ENCODE measurements at regions not wholly inside any gene's neighbourhood (a gene's known extent, or its start where the extent isn't known, plus 50 kb on each side); places are given as distances from the start of the nearest gene placed in this dataset.

DNA sequence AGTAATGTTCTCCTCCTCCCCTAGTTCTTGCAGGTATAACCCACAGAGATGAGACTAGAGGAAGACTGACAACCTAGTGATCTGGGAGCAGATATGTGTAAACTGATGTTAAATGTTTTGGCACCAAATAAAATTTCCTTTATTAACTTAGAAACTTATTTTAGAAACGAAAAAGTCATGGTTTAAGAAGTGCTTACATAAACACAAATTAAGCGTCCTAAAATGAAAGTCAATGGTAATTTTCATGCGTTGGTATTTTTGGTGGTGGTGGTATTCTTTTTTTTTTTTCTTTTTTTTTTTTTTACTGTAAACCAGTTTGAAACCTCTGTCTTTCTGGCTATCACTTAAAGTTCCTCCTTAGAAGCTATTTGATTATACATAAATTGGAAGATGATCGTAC, 1438.1 kb upstream of the TENM3 start:
- no peak for DNase-seq

DNA sequence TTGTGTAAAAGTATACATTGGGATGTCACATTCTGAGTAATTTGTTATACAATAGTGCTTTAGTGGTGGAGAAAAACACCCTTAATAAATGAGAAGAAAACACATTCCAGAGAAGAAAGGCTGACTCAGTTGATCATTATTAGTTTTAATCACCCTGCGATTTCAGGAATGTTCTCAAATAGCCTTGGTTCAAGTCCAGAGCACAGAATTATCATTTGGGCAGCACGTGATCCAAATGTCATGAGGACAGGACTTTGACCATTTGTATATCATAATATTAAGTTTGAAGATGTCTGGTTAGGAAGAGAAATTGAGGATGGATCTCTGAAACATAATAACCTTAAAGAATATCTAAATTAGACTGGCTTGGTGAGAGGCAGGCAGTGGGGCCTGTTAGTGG, 1434.3 kb upstream of the TENM3 start:
- DNase-seq: no peak

DNA sequence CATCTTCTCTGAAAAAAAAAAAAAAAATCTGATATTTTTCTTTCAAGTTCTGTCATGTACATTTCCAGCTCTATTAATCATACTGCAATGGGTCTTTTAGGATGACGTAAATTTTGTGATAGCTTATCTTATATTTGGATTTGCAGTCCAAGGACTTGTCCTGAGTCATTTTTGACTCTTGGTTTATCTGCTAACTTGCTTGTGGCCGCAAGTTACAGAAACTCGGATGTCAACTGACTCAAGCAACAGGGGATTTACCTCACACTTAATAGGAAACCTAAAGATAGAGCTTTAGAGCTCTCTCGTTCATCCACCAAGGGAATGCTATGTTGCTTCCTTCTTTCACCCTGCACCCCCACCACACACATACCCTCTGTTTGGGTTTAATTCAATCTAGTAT, 1433.8 kb upstream of the TENM3 start:
- no peak for DNase-seq

DNA sequence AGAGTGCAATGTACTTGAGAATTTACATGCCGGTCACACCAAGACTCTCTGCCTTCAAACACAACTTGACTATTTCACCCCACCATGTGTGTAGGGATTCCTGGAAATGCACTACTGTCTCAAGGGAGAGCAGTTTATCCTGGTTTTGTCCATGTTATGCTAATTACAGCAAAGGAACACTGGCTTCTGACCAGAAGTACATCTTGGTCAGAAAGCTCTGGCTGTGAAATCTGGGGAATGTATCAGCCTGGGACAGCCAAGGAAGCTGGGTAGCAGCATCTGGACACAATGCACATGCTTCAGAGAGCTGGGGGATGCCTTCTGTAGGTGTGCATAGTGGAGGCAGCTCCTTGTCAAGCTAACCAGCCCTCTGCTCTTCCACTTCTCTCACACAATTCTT, 1432.6 kb upstream of the TENM3 start:
- no peak for DNase-seq

DNA sequence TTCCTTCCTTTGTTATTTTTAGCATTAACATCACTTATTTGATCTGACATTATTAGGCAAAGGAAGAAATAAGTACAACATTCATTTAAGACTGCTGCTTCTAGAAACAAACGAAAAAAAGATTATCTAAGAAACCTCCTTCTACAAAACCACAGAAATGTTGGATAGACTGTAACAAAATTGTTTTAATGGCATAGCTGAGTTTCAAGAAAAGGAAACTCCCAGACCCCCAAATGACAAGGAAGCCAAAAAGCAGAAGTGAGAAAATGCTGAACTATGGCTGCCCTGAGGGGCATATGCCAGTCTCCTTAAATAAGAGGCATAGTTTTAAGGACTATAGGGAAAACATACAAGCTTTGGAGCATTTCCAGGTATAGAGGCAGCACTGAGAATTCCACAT, 1431.6 kb upstream of the TENM3 start:
- no peak for DNase-seq

DNA sequence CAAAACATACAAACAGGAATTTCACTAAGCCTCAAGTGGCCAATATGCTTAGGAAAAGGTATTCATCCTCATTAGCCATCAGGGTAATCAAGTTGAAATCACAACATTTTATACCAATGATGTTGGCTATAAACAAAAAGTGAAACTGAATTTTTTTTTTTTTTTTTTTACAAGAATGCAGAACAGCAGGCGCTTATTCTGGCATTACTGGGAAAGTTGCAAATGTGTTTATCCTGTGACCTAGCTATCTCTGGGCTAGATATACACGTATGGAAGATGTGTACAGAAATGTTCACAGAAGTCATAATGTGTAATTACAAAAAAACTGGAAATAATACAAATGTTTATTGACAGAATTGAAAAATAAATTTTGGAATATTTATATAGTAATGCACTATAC, 1430.4 kb upstream of the TENM3 start:
- no peak for DNase-seq

DNA sequence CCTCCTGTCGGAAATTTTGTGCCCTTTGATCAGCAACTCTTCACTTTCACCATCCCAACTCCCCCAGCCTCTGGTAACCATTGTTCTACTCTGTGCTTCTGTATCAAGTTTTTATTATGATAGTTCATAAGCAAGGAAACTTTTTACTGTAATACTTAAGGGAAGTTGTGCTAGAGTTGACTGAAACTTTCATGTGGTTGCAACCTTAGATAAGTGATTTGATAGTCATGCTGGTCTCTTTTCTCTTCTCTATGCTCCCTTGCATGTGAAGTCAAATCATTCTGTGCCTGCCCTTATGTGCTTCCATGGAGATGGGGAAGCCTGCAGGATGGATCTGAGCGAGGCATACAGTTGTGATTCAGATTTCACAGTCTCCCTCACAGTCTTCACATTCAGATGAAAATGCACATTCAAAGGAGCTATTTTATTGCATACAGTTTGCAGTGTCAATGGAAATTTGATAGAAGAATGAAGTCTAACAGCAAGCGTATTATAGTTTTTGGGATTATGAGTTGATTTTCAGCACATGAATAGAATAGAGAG, 1428.3 kb upstream of the TENM3 start:
- DNase-seq: no peak

DNA sequence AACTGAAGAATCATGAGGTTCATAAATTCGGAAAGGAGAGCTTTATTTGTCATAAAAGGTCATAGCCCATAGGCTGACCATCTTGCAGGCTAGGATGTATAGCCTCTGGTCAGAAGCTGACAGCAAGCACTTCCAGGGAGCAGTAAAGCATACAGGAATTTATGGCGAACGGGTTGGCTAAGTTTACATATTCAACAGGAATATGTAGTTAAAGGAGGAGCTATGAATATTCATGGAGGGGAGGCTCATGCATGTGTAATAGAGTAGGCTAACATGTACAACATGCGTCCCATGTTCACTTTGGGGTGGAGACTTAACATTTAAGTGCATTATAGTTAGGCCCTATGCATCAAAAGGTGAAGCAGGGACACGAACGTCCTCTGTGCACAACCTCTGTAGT, 1425.7 kb upstream of the TENM3 start:
- DNase-seq: no peak

DNA sequence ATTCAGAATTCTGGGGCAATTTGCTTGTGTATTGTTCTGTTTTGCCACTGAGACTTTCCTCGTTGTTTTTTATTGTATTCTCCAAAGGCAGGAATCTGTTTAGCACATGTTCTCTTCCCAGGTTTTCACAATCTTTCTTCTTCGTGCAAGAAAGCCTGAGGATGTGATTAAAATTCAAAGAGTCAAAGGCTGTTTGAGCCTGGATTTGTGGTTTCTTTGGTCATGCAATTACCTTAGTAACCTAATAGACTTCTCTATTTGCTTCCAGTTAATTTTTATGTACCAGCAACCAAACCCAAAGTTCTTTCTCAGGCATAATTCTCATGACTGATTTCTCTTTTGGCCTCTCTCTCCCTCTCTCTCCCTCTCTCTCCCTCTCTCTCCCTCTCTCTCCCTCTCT, 1420.1 kb upstream of the TENM3 start:
- DNase-seq: no peak

DNA sequence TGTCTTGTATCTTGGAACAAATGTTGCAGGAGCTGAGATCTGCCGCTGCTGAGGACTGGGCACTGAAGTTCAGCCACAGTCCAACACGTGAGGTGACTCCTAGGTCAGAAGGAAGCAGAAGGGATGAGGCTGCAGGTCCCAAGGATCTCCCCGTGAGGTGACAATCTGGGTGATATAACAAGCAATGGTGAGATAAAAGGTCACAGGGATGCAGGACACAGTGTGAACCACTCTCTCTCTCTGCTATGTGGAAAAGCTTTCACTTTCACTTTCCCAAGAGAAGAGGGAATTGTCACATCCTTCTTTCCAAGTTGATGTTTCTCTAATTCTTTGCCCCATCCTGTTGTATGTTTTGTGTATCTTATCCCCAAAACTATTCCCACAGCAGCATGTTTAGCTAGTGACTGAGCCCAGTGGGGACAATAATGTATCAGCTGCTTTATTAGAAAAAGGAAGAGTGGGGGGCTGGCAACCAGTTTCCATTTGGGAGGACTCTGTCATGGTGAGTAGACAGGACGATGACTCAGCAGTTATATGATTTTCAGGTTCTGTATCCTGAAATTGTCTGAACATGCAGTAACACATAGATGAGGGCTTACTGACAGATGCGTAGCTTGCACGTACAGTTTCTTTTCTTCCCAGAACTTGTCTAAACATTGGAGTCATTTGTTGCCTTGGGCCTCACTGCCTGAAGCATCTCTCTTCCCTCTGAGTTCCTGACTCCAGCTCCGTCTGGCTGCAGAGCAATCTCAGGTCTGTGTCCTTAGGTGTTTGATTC, 1415.8 kb upstream of the TENM3 start:
- no peak for DNase-seq

DNA sequence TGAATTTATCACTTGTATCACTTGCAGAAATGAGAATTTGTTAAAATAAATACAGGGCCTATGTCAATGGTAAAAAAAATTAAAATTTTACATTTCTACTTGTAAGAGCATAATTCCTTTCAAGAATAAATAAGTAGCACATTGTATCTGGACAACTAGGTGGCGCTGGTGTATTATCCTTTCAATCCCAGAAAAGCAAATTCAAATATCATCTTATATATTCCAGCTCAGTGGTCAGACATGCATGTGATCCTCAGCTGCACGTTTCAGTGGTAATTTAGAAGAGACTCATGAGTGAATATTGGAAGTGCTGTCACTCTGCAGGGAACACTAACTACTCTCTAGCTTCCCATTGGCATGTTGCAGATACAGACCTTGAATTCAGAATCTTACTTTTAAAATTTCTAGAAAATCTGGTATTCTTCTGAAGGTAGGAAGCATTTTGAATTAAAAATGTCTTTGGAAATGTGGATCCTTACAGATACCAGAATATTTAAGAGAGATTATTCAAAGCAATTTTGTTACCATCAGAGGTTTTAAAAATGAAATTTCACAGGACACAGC, 1414.7 kb upstream of the TENM3 start:
- no peak for DNase-seq

DNA sequence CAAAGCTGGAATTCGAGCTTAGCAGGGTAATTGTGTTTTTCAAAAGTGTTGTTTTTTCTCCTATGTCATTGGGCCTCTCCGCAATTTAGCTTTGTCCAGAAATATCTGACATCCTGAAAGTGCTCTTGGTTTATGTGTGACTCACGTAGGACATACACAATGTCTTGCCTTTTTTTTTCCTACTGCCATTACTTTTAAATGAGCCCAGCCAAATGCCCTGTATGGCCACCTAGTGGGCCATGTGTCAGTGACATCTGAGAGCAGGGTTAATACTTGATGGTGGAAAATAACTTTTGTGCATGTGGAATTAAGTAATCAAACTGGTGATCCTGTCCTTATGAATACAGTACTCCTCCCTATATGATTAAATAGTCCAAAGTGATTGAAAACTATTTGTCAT, 1411.1 kb upstream of the TENM3 start:
- no peak for DNase-seq

DNA sequence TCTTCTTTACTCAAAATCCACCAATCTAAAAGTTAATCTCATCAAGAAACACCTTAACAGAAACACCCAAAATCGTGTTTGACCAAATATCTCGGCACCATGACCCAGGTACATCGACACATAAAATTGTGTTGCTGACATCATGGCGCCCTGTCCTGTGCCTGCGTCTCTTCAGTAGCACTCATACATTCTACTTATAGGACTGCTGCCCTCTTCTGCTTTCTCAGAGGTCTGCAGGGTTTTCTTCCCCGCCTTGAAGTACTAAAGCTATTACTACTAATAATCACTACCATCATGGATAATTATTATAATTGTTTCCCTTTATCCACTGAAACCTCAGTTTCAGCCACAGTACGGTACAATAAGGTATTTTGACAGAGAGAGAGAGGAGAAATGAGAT, 1403.1 kb upstream of the TENM3 start:
- DNase-seq: no peak

DNA sequence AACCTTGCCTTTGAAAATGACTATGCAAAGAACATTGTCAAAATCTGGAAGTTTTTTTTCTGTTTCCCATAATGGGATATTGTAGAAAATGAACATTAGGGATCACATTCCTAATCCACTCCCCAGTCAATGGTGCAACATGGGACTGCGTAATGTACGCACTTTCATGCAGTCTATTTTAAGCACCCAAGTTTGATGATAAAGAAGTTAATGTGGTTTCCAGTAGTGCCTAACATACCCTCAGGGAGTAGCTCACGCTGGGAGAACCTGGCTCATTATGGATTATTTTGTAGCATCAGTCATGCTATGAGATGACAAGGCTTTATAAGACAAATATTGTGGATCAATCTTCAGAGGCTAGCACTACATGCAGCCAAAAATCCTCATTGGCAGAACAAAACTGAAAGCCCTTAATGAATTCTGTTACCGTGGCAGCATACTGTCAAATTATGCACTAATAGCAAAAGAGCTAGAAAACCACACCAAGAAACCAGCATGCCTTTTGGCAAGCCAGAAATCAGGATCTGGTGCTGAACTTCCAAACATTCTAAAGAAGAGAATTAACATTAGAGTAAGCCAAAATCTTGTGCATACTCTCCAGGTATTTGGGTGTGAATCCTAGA, 1392.8 kb upstream of the TENM3 start:
- no peak for DNase-seq

DNA sequence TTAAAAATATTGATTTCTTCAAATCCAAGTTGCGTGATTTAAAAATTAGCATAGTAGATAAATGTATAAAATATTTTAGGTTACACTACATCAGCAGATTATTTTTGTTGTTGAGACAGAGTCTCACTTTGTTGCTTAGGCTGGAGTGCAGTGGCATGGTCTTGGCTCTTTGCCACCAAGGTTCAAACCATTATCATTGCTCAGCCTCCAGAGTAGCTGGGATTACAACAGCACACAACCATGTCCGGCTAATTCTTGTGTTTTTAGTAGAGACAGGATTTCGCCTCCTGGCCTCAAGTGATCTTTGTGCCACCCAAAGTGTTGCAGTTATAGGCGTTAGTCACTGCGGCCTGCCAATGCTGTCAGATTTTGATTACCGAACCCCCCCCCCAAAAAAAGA, 1390.5 kb upstream of the TENM3 start:
- DNase-seq: no peak

DNA sequence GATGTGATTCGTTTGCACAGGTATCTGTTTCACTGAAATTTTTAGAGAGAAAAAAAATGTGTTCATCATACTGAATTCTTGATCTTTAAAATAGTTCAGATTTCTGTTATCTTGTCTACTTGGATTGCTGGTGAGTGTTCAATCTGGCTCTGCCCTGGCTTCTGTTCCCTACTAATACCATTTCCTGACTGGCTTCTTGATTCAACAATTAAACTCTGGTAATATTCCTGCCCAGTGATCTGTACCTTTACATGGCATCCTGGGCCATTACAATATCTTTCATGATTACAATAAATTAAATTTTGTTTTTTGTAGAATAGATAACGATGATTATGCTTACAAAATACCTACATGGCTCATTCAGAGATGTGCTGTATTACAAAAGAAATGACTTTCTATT, 1388.0 kb upstream of the TENM3 start:
- no peak for DNase-seq

DNA sequence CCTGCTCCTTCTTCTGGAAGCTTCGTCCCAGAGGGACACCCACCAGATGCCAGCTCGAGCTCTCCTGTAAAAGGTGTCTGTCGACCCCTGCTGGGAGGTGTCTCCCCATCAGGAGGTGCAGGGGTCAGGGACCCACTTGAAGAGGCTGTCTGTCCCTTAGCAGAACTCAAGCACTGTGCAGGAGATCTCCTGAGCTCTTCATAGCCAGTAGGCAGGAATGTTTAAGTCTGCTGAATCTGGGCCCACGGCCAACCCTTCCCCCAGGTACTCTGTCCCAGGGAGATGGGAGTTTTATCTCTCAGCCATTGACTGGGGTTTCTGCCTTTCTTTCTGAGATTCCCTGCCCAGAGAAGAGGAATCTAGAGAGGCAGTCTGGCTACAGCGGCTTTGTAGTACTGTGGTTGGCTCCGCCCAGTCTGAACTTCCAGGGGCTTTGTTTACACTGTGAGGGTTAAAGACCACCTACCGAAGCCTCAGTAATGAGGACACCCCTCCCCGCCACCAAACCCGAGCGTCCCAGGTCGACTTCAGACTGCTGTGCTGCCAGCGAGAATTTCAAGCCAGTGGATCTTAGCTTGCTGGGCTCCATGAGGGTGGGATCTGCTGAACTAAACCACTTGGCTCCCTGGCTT, 1383.0 kb upstream of the TENM3 start:
- DNase-seq: no peak

DNA sequence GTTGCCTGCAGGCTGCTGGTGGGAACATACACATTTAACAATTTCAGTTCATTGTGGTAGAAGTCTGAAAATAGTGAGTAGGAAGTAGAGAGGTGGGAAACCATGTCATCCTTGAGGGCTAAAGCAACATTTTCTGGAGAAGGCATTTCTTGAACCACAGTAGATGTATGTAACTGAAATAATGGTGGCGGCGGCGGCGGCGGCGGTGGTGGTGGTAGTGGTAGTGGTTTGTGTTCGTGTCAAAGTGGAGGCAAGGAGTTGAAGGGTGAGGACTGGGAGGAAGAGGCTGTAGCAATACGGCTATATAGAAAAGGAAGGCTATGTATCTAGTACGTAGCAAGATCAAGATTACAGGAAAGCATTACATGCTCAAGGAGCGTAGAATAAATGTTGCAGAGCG, 1381.6 kb upstream of the TENM3 start:
- DNase-seq: no peak

DNA sequence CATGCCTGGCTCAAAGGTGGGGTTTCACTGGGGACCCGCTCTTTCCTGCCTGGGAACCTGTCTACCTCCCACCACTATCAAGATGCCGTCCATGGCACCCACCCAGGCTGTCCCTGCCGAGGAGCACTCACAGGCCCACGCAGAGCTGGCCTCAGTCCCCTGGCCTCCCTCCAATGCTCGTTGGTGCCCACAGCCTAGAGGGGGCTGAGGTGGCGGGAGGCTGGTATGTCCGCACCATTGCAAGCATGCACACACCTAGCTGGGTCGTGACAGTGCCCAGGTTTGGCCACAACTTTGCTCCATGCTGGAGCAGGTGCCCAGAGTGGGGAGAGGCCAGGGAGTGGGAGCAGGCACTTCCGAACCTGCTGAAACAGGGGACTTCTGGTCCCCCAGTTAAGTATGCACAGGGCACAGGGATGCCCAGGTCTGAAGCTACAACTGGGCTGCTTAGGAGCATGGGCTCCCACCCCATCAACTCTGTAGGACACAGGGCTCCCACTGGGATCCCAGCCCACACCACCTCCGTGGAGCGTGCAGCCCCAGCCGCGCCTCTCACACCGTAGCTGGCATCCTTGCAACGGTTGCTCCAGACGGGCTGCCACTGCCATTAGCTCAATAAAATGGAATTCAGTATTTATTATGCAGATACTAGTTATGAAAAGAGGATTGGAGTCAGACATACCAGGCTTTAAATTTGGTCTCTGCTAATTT, 1376.1 kb upstream of the TENM3 start:
- DNase-seq: no peak

DNA sequence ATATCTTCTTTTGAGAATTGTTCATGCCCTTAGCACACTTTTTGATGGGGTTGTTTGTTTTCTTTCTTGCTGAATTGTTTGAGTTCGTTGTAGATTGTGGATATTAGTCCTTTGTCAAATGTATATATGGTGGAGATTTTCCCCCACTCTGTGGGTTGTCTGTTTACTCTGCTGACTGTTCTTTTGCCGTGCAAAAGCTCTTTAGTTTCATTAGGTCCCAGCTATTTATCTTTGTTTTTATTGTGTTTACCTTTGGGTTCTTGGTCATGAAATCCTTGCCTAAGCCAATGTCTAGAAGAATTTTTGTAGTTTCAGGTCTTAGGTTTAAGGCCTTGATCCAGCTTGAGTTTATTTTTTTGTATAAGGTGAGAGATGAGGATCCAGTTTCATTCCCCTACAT, 1372.6 kb upstream of the TENM3 start:
- DNase-seq: no peak

DNA sequence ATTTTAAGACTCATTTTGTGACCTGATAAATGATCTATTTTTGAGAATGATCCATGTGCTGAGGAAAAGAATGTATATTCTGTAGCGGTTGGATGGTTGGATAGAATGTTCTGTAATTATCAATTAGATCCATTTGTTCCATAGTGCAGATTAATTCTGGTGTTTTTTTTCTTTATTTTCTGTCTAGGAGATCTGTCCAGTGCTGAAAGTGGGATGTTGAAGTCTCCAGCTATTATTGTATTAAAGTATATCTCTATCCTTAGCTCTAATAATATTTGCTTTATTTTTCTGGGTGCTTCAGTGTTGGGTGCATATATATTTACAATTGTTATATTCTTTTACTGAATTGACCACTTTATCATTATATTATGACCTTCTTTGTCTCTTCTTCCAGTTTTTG, 1344.9 kb upstream of the TENM3 start:
- DNase-seq: no peak

DNA sequence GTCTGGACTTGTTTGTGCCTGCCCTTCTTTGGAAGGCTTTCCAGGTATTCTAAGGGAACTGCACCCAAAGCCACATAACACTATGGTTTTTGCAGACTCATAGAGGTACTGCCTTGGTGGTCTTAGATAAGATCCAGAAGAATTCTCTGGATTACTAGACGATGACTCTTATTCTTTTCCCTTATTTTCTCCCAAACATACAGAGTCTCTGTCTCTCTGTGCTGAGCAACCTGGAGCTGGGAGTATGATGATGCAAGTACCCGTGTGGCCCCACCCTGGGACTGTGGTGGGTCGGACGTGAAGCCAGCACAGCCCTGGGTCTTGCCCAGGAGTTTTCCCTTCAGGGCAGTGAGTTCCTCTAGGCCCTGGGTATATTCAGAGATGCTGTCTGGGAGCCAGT, 1342.4 kb upstream of the TENM3 start:
- DNase-seq: no peak

DNA sequence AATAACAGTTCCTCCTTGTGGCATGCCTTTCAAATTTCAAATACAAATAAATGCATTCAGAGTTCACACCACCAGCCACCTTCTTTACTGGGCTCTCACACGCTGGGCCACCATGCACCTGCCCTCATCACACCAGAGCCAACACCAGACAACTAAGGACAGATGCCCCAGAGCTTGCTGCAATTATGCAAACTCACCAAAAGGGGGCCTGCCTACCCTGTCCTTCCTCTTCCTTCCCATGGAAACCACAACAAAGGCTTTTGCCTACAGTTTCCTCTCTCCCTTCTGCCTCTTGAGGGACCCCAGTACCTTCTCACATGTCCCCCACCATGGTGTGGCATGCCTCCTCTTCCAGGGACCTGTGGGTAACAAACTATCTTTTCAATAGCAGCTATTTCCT, 1333.9 kb upstream of the TENM3 start:
- DNase-seq: no peak
